ENCODE measurements at regions not wholly inside any gene's neighbourhood (a gene's known extent, or its start where the extent isn't known, plus 50 kb on each side); places are given as distances from the start of the nearest gene placed in this dataset.

DNA sequence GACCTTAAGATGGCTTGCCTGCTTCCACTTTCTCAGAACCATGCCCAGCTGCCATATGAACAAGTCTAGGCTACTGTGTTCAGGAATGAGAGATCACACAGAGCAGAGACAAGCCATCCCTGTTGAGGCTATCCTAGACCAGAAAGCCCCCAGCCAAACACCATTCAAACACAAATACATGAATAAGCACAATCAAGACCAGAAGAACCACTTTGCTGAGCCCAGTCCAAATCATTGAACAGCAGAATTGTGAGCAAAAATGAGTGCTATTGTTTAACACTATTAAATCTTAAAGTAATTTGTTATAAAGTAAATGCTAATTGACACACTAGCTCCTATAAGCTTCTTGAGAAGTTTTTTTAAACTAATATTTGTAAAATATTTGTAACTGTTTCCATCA lies 79.0 kb upstream of the LYZL1 start:
- TF ChIP-seq EZH2 (IDR thresholded peaks at IDR 0.05; ENCODE audit: borderline replicate concordance, low read length), result no peak
- TF ChIP-seq CTCF (IDR thresholded peaks at IDR 0.05; ENCODE audit: low read length), result no peak

Data from OCI-LY1 (cell line).